Neural crest cell (in vitro differentiated cells): ENCODE measurements at regions not wholly inside any gene's neighbourhood (a gene's known extent, or its start where the extent isn't known, plus 50 kb on each side); places are given as distances from the start of the nearest gene placed in this dataset.
A peak's percentile ranks its signal among the peaks of the same experiment; 100 is the strongest.

ENCODE experiments used
- DNase-seq: peaks from one replicate; pipeline ENCODE4 v3.0.0; 2021; ENCODE audit warnings: low read depth, mixed read lengths, low spot score
- H3K27ac Mint-ChIP-seq: one replicate; pipeline ENCODE4 v1.8.0; 2021; ENCODE audit warnings: mild to moderate bottlenecking, mixed read lengths; ENCODE audit not compliant: unreplicated experiment
- H3K27me3 Mint-ChIP-seq: 2 replicates; pipeline ENCODE4 v1.8.0; 2021; ENCODE audit warnings: low read depth, mild to moderate bottlenecking, mixed read lengths
- H3K36me3 Mint-ChIP-seq: 2 replicates; pipeline ENCODE4 v1.8.0; 2021; ENCODE audit warnings: low read depth, mild to moderate bottlenecking, mixed read lengths
- H3K4me1 Mint-ChIP-seq: 2 replicates; pipeline ENCODE4 v1.8.0; 2021; ENCODE audit warnings: mixed read lengths
- H3K4me3 Mint-ChIP-seq: one replicate; pipeline ENCODE4 v1.8.0; 2021; ENCODE audit warnings: mild to moderate bottlenecking, mixed read lengths
- H3K9me3 Mint-ChIP-seq: 2 replicates; pipeline ENCODE4 v1.8.0; 2021; ENCODE audit warnings: mixed read lengths
- TF ChIP-seq, protein P1 (sequence below): fragments of 200-600 bp; sonication (generic); conservative IDR thresholded peaks from 2 replicates; pipeline ENCODE4 v1.5.0; 2021; ENCODE audit warnings: antibody characterized with exemption, mild to moderate bottlenecking

DNA sequence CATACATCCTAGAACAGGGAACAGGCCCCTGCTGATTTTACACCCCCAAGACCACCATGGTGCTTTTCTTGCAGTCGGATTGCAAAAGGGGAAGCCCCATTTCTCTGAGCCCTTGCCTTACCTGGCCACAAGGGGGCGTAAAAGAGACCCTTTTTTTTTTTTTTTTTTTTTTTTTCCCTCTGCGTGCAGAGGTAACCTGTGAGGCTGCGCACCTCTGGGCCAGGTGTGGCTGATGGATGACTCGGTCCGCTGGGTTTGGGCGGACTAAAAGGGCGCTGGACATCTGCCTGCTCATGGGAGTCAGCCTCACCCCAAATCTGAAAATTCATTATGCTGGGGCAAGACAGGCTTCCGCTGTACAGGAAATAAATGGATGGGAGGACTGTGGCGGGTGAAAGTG lies 281.0 kb downstream of the CBLN1 start:
- Mint-ChIP-seq H3K27me3 (peaks cover 24% of the 10 kb centered on the region), H3K4me1 (peaks cover 4% of the 10 kb centered on the region), H3K4me3 (no peak overlapping the region), H3K27ac (no peak overlapping the region), H3K36me3 (no peaks in the 10 kb centered on the region), H3K9me3 (no peaks in the 10 kb centered on the region)
- TF ChIP-seq, protein P1, sequence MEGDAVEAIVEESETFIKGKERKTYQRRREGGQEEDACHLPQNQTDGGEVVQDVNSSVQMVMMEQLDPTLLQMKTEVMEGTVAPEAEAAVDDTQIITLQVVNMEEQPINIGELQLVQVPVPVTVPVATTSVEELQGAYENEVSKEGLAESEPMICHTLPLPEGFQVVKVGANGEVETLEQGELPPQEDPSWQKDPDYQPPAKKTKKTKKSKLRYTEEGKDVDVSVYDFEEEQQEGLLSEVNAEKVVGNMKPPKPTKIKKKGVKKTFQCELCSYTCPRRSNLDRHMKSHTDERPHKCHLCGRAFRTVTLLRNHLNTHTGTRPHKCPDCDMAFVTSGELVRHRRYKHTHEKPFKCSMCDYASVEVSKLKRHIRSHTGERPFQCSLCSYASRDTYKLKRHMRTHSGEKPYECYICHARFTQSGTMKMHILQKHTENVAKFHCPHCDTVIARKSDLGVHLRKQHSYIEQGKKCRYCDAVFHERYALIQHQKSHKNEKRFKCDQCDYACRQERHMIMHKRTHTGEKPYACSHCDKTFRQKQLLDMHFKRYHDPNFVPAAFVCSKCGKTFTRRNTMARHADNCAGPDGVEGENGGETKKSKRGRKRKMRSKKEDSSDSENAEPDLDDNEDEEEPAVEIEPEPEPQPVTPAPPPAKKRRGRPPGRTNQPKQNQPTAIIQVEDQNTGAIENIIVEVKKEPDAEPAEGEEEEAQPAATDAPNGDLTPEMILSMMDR: peak; percentile 76
- no peak for DNase-seq

DNA sequence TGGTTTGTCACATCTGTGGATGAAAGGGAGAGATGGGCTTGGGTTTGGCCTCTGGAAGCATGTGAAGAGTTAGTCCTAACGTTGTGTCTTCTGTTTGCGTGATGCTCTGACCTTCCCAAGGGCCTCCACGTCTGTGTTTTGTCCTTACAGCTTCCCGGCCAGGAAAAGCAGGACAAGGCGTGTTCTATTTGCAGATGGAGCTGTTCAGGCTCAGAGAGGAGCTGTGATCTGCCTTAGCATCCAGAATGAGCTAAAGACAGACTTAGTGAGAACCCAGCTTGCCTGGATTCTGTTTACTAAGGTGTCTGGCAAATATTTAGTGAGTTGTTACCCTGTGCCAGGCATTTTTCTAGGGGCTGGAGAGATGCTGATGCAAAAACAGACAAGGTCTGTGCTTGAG lies 282.1 kb downstream of the CBLN1 start:
- TF ChIP-seq, protein P1: no peak
- Mint-ChIP-seq H3K4me3 (no peak overlapping the region), H3K27ac (no peak overlapping the region), H3K36me3 (no peaks in the 10 kb centered on the region), H3K9me3 (no peaks in the 10 kb centered on the region), H3K27me3 (peaks cover 14% of the 10 kb centered on the region), H3K4me1 (peaks cover 4% of the 10 kb centered on the region)
- DNase-seq: no peak

GRCh38 chr16:48999044-48999443 lies 282.6 kb downstream of the CBLN1 start:
- no peak for DNase-seq
- Mint-ChIP-seq H3K27me3 (peaks cover 17% of the 10 kb centered on the region), H3K9me3 (no peaks in the 10 kb centered on the region), H3K36me3 (no peaks in the 10 kb centered on the region), H3K4me3 (no peak overlapping the region), H3K27ac (no peak overlapping the region), H3K4me1 (peaks cover 4% of the 10 kb centered on the region)
- TF ChIP-seq, protein P1: no peak

- H3K4me1 Mint-ChIP-seq: peaks cover 4% of the 10 kb centered on the region
- TF ChIP-seq, protein P1: no peak
- H3K4me3 Mint-ChIP-seq: no peak overlapping the region
- H3K27me3 Mint-ChIP-seq: peaks cover 17% of the 10 kb centered on the region
- H3K36me3 Mint-ChIP-seq: no peaks in the 10 kb centered on the region
- H3K27ac Mint-ChIP-seq: no peak overlapping the region
- H3K9me3 Mint-ChIP-seq: no peaks in the 10 kb centered on the region
- no peak for DNase-seq
These were observed 283.7 kb downstream of the CBLN1 start for GRCh38 chr16:48997946-48998345.

DNA sequence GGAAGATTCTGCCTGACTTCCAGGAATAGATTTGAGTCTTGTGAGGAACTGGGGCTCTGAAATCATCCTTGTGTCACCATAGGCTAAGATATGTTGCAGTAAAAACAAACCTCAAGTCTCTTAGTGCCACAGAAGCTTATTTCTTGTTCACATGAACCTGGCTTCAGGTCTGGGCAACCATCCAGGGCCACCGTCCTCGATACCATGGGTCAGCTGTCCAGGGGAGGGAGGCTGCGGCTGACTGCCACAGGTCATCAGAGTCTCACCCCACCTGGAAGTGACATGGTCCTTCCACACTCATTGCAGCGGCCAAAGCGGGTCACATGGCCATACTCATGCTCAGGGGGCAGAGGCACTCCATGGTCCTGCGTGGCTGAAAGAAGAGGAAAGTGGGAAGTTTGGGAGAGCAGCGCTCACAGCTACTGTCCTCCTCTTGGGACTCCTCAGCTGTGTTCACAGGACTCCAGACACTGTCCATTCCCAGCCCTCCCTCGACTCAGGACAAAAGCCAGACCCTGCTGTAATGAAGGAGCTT lies 284.5 kb downstream of the CBLN1 start:
- Mint-ChIP-seq H3K4me1 (peaks cover 4% of the 10 kb centered on the region), H3K9me3 (no peaks in the 10 kb centered on the region), H3K27me3 (peaks cover 17% of the 10 kb centered on the region), H3K36me3 (no peaks in the 10 kb centered on the region), H3K4me3 (no peak overlapping the region), H3K27ac (no peak overlapping the region)
- no peak for DNase-seq
- TF ChIP-seq, protein P1: no peak
